ENCODE measurements at regions not wholly inside any gene's neighbourhood (a gene's known extent, or its start where the extent isn't known, plus 50 kb on each side); places are given as distances from the start of the nearest gene placed in this dataset.

DNA sequence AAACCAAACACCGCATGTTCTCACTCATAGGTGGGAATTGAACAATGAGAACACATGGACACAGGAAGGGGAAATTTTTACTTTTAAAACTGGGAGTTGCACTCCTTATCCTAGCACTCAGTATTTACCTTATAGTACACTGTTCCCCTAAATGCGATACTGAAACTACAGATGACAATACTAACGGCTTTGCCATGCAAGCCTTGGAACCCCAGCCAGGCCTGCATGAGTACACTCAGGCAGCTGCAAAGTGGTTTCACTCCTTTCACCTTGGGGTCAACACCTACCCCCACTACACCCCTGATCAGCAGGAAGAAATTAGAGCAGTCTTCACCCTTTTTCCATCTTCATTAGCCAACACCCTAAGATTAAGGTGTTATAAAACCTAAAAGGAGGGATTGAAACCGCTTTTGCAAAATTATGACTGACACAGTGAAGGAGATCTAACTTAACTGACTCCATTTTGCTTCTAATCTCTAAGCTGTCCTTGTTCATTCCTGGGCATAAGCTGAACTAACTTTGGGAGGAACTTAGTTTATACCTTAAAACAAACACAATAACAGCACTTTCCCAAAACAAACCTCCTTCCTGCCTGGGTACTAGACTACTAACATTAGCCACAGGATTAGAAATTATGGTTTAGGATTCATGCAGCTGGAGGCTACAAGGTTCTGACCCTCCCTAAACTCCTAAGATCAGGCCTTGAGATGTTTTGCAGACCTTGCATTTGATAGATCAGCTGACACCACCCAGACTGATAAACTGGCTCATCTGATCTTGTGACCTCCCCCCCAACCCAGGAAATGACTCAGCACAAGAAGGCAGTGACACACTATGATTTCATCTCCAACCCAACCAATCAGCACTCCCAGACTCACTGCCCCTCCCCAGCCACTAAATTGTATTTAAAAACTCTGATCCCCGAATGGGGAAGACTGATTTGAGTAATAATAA, 452.1 kb upstream of the PPP2R3A start:
- peak; percentile 87 for FAIRE-seq
- in situ Hi-C loops (cut with MboI) = no loop called here
- TF ChIP-seq TRIM28 (IDR thresholded peaks at IDR 0.05) (no peak), CBX8 (IDR thresholded peaks at IDR 0.05; ENCODE audit: borderline replicate concordance, extremely low read depth, low read depth, low read length, poor library complexity, severe bottlenecking) (no peak), ZNF121 (CRISPR knock-in tag; conservative IDR thresholded peaks at IDR 0.05) (no peak), FOXK1 (CRISPR knock-in tag; IDR thresholded peaks at IDR 0.05; ENCODE audit: borderline replicate concordance) (no peak), CREM (IDR thresholded peaks at IDR 0.05; ENCODE audit: low read depth) (peak; percentile 72), POLR2H (tag; IDR thresholded peaks at IDR 0.05; ENCODE audit: low read depth) (peak; percentile 58), CBX3 (IDR thresholded peaks at IDR 0.05; ENCODE audit: borderline replicate concordance in 1 of 2, low read length in 2 of 2) (peak in 1 of 2 experiments; percentile 54; a peak in 2 of 3 replicates), GABPB1 (CRISPR knock-in tag; IDR thresholded peaks at IDR 0.05) (no peak), ZSCAN29 (IDR thresholded peaks at IDR 0.05) (no peak), TAF1 (IDR thresholded peaks at IDR 0.05; ENCODE audit: control insufficient read depth, extremely low read depth, insufficient read depth, low read length, severe bottlenecking) (no peak), PCBP2 (IDR thresholded peaks at IDR 0.05; ENCODE audit: low read depth, low read length, poor library complexity, severe bottlenecking) (no peak), EHMT2 (IDR thresholded peaks at IDR 0.05) (no peak), FOXA3 (CRISPR knock-in tag; conservative IDR thresholded peaks at IDR 0.05 in 1 of 2, IDR thresholded peaks at IDR 0.05 in 1 of 2) (peak in 1 of 2 experiments; percentile 30; a peak in 1 of 4 replicates), PRMT5 (CRISPR knock-in tag; IDR thresholded peaks at IDR 0.05) (no peak), PHB2 (IDR thresholded peaks at IDR 0.05; ENCODE audit: low read depth) (no peak)
- TF ChIP-seq, protein P1, sequence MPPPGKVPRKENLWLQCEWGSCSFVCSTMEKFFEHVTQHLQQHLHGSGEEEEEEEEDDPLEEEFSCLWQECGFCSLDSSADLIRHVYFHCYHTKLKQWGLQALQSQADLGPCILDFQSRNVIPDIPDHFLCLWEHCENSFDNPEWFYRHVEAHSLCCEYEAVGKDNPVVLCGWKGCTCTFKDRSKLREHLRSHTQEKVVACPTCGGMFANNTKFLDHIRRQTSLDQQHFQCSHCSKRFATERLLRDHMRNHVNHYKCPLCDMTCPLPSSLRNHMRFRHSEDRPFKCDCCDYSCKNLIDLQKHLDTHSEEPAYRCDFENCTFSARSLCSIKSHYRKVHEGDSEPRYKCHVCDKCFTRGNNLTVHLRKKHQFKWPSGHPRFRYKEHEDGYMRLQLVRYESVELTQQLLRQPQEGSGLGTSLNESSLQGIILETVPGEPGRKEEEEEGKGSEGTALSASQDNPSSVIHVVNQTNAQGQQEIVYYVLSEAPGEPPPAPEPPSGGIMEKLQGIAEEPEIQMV (tag; conservative IDR thresholded peaks at IDR 0.05; ENCODE audit: low read depth) = peak; percentile 86
- TF ChIP-seq, protein P2, sequence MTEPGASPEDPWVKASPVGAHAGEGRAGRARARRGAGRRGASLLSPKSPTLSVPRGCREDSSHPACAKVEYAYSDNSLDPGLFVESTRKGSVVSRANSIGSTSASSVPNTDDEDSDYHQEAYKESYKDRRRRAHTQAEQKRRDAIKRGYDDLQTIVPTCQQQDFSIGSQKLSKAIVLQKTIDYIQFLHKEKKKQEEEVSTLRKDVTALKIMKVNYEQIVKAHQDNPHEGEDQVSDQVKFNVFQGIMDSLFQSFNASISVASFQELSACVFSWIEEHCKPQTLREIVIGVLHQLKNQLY (CRISPR knock-in tag; conservative IDR thresholded peaks at IDR 0.05) = no peak
- TF ChIP-seq, protein P3, sequence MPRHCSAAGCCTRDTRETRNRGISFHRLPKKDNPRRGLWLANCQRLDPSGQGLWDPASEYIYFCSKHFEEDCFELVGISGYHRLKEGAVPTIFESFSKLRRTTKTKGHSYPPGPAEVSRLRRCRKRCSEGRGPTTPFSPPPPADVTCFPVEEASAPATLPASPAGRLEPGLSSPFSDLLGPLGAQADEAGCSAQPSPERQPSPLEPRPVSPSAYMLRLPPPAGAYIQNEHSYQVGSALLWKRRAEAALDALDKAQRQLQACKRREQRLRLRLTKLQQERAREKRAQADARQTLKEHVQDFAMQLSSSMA (CRISPR knock-in tag; IDR thresholded peaks at IDR 0.05) = peak; percentile 60; the same call in 1 of the 2 replicates

More for the DNA sequence above, 452.1 kb upstream of the PPP2R3A start:
- Histone ChIP-seq H3K27me3 (ENCODE audit: control insufficient read depth in 2 of 2, insufficient read depth in 2 of 2, low read length in 2 of 2) (no peaks in the 10 kb centered on the region), H4K20me1 (replicated peaks; ENCODE audit: control insufficient read depth, insufficient read depth, low read length) (no peaks in the 10 kb centered on the region), H3K9me1 (ENCODE audit: control insufficient read depth, insufficient read depth, low read length) (no peaks in the 10 kb centered on the region), H3K9me3 (replicated peaks; ENCODE audit: control insufficient read depth, insufficient read depth, low read depth, low read length) (no peaks in the 10 kb centered on the region; the same call in 1 of the 2 replicates), H3K4me1 (replicated peaks in 1 of 2; ENCODE audit: control insufficient read depth in 2 of 2, insufficient read depth in 2 of 2, low read length in 2 of 2) (peaks cover 0 to 13% of the 10 kb centered on the region in 2 experiments; a peak in 3 of 5 replicates), H3K27ac (ENCODE audit: extremely low read depth, low read depth, low read length) (peak overlapping the region; percentile 78), H3K4me2 (ENCODE audit: insufficient read depth, low read length) (no peak overlapping the region), H3K36me3 (ENCODE audit: control insufficient read depth, insufficient read depth, low read length) (no peaks in the 10 kb centered on the region), H3K9ac (ENCODE audit: insufficient read depth in 1 of 2, low read depth in 2 of 2, low read length in 2 of 2) (no peak overlapping the region), H2AFZ (ENCODE audit: low read depth, low read length) (peak overlapping the region; percentile 63), H3K4me3 (no peak overlapping the region), H3K79me2 (ENCODE audit: control insufficient read depth, insufficient read depth, low read length) (no peaks in the 10 kb centered on the region)
- WGBS (ENCODE audit: insufficient coverage, low coverage, missing lambda C conversion rate) = 56% methylated on average over 3 of the region's 5 CpGs
- DNase-seq (ENCODE audit: extremely low read depth in 1 of 4, low spot score in 3 of 4) (peak; percentile 27 to 79 (median 50)), ATAC-seq (peak; percentile 95)
- CTCF ChIA-PET (ENCODE audit: low intra/inter-chr PET ratio) = no interaction called here
- POLR2A ChIA-PET = no interaction called here
- intact Hi-C loops (cut with micrococcal nuclease) = no loop called here
- BruUV-seq (replicated peaks) = no TSS peak

Measured in K562 (cell line).